Fibroblast of skin of right biceps (primary cell): ENCODE measurements at regions not wholly inside any gene's neighbourhood (a gene's known extent, or its start where the extent isn't known, plus 50 kb on each side); places are given as distances from the start of the nearest gene placed in this dataset.
A peak's percentile ranks its signal among the peaks of the same experiment; 100 is the strongest.

Source experiments
- DNase-seq: peaks from one replicate; pipeline ENCODE4 v3.0.0-alpha.2; 2013

DNA sequence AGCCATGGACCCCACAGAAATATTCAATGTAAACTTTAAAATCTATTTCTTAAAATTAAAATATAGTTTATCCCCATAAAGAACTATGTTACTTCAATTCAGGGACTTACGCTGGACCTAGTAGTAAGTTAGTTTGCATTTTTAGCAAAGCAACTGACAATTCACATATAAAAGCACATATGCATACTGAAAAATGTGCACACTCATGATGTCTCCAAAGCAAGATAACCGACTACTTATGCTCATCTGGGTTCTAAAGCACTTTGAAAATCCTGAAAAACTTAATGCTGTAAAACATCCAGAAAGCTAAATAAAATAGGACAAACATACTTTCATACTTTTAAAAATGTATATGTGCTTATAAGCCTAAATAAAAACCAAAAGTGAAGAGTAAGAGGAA is 264.4 kb upstream of the GAS1 start:
- no peak for DNase-seq

DNA sequence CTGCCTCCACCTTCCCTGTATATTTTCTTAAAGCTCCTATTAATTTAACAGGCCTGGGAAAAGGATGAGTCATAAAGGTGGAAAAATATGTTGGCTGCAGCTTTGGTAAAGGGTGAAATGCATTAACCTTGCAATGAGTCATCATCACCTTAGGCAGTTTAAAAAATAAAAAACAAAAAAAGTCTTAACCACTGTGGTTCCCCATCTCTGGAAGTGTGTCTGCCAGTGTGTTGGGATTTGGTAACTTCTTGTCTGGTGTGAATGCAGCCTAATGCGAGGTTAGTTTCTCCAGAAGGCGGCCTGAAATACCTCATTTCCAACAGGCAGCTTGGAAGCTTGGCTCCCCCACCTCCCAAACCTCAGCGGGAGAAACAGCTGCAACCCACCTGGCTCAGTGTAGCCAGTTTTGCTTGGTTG is 265.3 kb upstream of the GAS1 start:
- DNase-seq, result peak; percentile 53

GRCh38 chr9:87213948-87214347 is 266.6 kb upstream of the GAS1 start:
- peak; percentile 88 for DNase-seq

DNA sequence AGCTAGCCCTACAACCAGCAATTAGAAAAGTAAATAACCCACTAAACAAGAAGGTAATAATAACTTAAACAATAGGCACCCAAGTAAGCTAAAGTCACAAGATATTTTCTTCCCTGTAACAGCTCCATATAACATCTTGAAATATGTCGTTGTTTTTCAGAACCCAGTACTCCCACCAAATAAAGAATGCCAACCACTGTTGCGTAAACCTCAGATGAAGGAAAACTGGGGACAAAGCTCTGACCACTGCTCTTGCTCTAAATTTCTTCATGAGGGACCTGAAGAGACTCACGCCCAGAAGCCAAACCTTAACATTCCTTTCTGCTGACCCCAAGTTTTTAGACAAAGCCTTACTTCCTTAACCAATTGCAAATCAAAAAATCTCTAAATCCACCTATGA is 267.7 kb upstream of the GAS1 start:
- no peak for DNase-seq

GRCh38 chr9:87216036-87216435 is 268.7 kb upstream of the GAS1 start:
- DNase-seq, result no peak

DNA sequence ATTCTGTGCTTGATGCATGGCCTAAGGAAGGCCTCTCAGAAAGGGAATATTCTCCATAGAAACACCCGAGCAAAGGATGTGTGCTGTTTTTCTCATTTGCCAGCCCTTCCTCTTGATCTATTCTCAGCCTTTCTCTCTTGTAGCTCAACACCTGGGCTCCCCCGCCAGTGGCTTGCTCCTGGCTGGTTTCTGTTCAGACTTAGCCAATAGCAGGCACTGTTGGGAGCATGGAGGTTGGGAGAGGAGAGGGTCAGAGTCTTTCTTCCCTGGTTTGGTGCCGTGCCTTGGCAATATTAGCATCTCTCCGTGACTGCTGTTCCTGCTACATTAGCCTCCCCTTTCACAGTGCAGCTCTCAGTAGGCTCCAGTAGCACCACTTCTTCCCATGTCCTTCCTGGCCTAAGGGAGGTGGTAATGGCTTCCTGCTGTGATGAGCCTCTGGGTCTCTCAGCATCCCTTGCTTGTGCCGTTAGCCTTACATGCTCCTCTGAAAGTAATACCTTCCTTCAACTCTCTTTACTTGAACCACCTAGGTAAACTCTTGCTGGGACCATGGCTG is 269.7 kb upstream of the GAS1 start:
- no peak for DNase-seq

DNA sequence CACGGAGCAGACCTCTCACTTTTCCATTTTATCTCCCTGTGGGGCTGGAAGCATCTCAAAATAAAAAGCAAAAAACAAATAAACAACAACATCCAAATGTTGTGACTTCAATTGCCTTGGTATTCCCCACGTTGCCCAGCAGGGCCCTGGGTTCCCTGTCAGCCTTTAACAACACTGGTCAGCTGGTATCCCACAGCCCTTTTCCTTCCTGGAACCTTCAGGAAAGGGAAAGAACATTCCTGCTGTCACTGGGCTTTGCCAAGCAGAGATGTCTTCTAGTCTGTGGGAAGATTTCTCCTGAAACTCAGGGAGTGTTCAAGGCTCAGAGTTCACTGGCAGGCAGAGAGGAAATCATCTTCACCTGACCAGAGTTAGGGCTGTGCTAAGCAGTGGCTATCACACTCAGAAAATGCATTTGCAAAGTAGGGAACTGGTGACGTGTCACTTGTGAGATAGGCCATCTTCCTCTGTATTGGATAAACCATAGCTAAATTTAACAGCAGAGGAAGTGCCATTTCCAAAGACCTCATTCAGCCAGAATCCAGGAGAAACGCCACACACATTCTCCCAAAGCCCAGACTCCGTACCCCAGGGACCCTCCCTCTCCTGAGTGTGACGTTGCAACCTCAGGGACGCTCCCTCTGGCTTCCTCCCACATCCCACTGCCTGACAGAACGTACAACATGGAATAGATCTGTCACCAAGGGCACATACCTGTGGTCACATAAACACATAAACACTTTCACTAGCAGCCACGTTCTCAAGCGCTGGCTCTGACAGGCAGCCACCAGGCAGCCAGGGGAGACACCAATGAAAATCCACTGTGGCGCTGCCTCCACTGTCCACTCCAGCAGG is 274.0 kb upstream of the DAPK1 start:
- DNase-seq, result peak; percentile 85

GRCh38 chr9:87226896-87227295 is 270.8 kb upstream of the DAPK1 start:
- DNase-seq, result peak; percentile 41

DNA sequence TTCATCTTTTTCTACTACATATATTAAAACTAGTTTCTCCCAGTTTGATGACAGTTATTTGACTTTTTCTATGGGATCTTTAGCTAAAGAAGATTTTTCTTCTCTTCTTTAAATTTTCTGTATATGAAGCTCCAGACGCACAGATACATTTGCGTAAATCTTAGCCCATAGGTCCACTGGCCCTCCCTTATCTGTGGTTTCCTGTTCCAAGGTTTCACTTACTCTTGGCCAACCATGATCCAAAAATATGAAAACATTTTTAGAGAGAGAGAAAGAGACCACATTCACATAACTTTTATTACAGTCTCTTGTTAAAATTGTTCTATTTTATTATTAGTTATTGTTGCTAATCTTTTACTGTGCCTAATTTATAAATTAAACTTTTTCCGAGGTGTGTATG is 270.2 kb upstream of the DAPK1 start:
- DNase-seq, result no peak

DNA sequence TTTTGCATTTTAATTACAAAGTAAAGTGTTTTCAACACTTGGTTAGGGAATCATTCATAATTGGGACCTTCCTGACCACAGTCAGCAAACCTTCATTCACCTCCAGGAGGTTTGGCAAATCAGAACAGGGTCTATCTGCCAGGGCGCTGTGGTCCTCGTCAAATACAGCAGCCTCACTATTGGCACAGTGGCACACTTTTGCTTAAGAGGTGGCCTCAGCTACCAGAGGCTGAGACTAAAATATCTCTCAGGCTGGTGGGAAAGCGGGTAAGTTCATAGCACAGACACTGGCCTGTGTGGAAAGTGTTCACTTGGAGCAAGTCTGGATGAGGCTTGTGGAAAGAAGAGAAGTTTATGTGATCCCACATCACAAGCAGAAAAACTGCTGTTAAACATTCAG is 268.6 kb upstream of the DAPK1 start:
- no peak for DNase-seq

DNA sequence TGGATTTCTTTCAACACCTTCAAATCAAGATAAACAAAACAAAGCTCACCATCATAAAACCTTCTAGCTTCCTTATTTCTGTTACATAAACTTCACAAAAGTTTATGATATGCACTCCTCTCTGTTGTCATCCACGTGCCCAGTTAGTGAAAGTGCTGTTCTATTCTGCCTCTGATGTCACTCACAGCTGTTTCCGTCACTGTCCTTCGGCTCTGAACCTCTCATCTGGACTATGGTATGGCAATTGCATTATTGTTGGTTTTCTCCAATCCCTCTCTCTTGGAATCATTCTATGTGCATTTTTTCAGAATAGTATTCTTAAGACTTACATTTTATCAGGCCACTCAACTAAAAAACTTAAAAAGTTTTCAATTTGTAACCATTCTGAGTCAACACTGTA is 264.2 kb upstream of the DAPK1 start:
- DNase-seq, result no peak

DNA sequence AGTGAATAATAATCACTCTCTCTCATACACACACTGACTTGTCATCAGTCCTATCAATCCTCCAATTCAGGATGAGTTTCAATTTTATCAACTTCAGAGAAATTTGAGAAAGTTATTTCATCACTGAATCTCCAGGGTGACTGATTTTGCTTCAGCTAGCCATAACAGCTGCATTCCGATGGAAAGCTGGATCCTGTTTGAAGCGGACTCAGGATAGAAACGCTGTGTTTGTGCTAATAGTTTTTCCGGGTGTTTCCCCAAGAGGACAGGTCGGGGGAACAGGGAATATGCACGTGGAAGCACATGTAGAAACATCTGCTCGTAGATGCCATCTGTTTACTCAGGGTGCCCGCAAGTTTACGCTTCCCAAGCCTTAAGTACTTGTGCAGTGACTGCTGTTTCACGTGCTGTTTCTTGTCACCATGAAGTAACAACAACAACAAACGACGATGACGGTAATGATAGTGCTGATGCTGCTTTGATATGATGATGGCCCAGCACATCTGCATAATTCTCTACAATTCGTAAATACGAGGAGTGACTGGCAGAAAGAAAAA is 263.7 kb upstream of the DAPK1 start:
- DNase-seq, result peak; percentile 43

GRCh38 chr9:87234854-87235253 is 262.8 kb upstream of the DAPK1 start:
- no peak for DNase-seq

GRCh38 chr9:87236546-87236945 is 261.1 kb upstream of the DAPK1 start:
- peak; percentile 38 for DNase-seq

DNA sequence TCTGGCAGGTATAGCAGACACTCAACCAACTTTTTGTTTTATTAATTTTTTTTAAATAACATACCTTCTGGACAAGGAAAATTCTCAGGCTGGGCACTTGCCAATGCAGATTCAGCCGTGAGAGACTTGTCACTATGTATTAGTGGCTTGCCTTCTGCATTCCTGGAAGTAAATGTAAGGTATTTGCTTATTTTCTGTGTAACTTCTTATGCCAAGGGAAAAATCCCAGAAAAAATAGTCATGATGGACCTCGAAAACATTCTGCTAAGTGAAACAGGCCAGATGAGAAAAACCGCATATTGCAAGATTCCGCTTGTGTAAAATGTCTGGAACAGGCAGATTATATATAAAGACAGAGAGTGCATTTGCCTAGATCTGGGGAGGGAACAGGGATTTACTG is 260.3 kb upstream of the DAPK1 start:
- peak; percentile 71 for DNase-seq

DNA sequence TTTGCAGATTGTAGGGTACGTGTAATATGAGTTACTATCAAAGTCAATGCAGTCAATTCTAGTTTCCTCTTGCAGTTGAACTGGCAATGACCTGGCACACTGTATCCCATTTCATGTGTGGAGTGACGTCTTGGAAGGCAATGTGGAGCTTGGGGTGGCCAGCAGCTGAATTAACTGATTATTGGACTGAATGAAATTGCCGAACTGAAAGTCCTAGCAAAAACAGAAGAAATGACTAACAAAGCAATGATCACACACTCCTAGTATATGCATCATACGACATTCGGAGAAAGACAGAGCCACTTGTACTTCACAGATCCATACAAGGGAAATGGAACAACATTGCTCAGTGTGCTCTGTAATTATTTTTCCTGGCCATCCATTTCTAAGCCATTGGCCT is 259.1 kb upstream of the DAPK1 start:
- DNase-seq, result no peak

DNA sequence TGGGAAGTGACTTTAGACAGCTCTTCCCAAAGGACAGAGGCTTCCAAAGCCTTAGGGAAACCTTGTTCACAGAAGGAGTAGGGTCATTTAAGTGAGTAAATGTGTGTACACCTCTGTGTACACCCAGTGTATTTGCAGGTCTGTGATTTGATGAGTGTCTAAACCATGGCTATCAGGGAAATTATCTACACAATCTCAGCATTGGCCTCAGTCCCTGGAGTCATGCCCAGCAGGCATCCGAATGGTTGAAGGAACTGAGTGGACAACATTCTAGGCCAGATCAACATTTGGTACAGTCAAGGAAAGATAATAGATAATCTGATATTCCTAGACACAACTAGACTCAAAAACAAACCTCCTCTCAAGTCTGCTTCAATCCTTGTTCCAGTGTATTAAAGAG is 258.4 kb upstream of the DAPK1 start:
- DNase-seq, result no peak

GRCh38 chr9:87243602-87244001 is 254.1 kb upstream of the DAPK1 start:
- peak; percentile 58 for DNase-seq

DNA sequence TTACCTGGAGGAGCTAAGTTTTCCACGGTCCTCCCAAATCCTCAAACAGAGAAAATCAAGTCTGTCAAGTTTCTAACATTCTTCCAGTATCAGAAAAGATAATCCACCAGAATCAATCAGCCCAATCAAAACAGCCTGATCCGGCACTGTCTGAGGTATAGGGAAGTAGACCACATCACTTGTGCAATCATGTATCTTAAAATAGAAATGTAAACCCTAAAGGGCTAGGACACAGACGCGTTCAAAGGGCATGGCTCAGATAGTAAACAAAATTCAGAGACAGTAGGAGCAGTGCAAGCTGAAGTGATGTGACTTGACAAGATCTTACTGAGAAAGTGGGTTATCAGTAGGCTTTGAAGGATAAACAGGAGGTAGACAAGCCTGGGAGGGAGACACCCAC is 252.4 kb upstream of the DAPK1 start:
- no peak for DNase-seq

- no peak for DNase-seq
Observed at GRCh38 chr9:87247097-87247496, 250.6 kb upstream of the DAPK1 start.

DNA sequence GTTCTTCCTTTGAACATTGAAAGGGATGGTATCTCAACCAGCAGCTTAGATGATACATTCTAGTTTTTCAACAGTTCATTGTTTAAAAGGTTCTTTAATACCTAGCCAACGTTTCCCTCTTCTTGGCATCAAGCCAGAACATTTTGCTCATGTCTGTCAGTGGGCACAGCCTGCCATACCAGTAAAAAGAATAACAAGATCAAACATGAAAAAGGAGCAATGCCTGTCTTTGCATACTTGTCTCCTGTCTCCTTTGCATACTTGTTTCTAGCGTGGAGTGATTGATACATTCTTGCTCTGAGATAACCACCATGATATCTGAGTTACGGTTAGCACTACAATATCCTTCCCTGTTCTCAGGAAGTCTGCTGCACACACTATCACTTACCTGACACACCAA is 248.6 kb upstream of the DAPK1 start:
- DNase-seq, result no peak

- DNase-seq, result no peak
Observed at GRCh38 chr9:87250205-87250604, 247.5 kb upstream of the DAPK1 start.

DNA sequence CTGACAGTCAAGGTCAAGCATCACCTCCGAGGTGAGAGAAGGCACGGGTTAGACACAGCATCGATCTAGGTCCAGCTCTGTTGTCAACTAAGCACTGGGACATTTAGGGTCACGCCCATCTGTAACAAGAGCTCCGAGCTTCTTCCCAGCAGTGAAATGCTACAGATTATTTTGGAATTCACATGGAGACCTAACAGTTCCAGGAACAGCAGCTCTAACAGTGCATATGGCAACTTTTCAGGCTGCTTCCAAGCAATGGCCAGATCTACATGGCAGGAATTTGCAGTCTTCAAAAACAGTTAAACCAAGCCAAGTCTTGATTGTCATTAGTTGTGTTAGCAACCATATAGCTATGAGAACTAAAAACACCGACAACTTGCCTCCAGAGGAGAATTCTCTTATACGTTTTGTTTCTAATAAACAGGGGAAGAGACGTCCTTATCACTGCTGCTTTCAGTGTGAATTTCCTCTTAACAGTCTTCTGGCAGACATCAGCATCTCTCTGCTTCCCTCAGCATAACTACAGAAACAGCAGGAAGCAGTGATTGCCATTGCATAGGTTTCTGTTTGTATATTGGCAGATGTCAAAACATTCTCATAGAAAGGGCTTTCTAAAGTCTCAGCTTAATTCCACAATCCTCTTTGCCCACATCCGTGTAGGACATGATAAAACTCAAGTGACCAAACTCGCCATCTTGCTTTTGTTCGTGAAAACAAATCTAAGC is 242.1 kb upstream of the DAPK1 start:
- DNase-seq, result no peak

DNA sequence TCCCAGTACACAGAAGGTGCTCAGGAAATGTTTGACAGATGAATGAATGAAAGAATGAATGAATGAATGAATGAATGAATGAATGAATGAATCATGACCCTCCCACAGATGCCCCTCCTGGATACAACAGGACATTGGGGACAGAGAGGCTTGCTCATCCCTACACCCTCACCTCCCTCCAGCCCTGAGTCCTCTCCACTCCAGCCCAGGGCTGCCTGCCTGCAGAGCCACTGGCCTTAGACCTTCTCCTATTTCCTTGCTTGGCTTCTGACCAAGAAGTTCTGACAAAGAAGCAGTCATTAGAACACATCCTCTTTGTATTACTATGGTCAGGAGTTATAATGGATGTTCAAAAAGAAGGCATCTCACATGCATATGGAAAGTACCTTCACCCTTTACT is 240.7 kb upstream of the DAPK1 start:
- no peak for DNase-seq
